DMS53 treated with DMSO at 0.1 percent for 48 hours (cell line): ENCODE measurements at regions not wholly inside any gene's neighbourhood (a gene's known extent, or its start where the extent isn't known, plus 50 kb on each side); places are given as distances from the start of the nearest gene placed in this dataset.

Experiments
- DNase-seq: peaks from one replicate; lab custom pipeline; 2025; ENCODE audit not compliant: unreplicated experiment; lab: John Stamatoyannopoulos, UW

GRCh38 chr4:146998157-146998556, 52.5 kb upstream of the TTC29 start:
- DNase-seq: no peak

DNA sequence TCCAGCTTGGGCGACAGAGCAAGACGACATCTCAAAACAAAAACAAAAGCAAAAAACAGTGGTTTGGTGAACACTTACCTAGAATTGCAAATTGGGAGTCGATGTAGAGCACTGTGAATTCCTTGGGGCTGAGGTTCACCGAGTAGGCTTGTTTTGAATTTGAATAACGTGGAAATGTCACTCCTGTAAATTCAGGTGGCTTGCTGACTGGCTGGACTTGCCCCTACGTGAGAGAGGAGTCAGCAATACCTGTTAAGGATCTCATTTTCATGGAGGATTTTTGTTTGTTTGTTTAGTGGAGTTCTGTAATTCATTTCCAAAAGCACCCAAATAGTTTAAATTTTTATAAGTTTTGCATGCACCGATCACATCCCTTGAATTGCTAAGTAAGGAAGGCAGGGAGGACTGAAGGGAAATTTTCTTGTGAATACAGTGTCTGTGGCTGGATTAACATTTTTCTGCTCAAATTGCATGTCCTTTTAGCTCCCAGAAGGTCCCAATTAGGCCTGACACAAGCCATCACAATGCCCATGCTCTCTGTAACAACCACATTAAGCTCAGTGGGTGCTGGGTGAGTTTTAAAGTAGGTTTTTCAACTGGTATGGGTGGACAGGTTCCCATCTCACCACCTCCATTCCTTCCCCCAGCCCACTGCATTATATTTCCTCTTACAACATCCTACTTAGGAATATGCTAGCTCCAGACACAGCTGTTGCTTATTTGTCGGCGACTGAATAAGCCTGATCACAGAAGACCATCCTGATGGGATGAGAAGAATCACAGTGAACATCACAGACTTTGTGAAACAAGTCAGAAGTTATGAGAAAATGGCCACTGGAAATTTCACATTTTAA, 58.5 kb upstream of the TTC29 start:
- no peak for DNase-seq

- no peak for DNase-seq
Observed at GRCh38 chr4:147006229-147006628, 60.6 kb upstream of the TTC29 start.

DNA sequence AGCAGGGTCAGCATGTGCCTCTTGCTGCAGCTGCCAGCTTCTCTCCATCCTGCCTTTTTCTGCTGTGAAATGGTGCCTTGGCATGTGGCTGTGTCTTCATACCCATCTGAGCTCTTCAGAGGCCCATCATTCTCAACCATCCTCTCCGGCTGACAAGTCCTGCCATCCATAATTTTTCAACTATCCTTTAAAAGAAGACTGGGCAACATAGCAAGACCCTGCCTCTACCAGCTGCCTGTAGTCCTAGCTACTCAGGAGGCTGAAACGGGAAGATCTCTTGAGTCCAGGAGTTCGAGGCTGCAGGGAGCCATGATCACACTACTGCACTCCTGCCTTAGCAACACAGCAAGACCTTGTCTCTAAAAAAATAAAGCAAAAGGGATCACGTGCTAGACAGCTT, 64.2 kb upstream of the TTC29 start:
- DNase-seq: no peak

- DNase-seq: no peak
Observed at GRCh38 chr4:147011411-147011810, 65.7 kb upstream of the TTC29 start.

- no peak for DNase-seq
Observed at GRCh38 chr4:147012059-147012707, 66.5 kb upstream of the TTC29 start.

- DNase-seq: no peak
Observed at GRCh38 chr4:147014946-147015345, 69.3 kb upstream of the TTC29 start.

DNA sequence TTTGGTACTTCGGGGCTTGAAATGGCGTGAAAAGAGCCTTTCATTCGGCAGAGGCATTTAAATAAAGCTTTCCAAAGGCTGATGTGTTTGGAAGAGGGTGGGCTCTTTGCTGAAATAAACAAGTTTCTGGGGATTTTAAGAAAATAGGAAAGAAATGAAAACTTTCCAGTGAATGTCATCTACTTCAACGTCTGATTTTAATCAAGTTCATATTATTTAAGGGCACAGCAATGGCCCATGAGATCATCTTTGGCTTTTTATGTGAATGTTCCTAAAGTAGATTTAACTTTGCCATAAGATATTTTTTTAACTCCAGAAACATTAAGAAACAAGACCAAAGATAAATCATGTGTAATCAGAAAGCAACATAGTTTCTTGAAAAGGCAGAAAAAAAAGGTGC, 69.8 kb upstream of the TTC29 start:
- no peak for DNase-seq

GRCh38 chr4:147017081-147017480, 71.4 kb upstream of the TTC29 start:
- DNase-seq: no peak

GRCh38 chr4:147019091-147019490, 73.4 kb upstream of the TTC29 start:
- peak; percentile 37 for DNase-seq

DNA sequence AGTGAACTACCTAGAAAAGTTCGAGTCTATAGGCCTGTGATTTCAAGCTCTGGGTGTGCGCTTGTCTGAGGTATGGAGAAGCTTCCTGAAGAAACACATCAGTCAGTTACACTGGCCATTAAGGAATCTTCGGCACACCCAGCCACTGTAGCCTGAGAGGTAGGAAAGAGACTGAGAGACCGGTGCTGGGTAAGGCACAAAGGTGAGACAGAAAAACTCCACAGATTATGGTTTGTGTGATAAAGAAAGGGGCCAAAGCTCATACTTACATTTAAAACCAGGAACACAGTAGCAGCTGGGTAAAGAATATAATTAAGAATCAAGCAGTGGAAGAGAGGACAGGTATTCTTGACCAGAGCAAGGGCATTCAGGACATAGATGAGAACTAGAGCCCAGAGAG, 74.8 kb upstream of the TTC29 start:
- DNase-seq: no peak

DNA sequence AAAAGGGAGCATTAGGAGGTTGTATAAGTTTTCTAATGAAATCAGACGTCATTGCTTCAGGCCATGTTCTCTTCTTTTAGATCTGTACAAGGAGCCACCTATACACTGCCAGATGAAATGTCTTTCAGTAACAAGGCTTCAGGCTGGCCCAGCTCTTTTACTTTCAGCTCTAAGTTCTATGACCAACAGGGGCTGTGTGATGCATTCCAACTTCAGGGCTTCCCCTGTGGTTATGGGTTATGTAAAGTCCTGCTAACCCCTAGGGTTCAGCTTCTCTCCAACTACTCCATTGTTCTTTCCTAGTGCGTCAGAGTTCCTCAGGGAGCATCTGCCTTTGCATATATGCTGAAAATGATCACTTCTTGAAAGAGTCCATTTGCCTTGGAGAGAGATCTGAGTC, 79.4 kb upstream of the TTC29 start:
- no peak for DNase-seq

GRCh38 chr4:147029296-147029695, 83.6 kb upstream of the TTC29 start:
- peak; percentile 56 for DNase-seq

DNA sequence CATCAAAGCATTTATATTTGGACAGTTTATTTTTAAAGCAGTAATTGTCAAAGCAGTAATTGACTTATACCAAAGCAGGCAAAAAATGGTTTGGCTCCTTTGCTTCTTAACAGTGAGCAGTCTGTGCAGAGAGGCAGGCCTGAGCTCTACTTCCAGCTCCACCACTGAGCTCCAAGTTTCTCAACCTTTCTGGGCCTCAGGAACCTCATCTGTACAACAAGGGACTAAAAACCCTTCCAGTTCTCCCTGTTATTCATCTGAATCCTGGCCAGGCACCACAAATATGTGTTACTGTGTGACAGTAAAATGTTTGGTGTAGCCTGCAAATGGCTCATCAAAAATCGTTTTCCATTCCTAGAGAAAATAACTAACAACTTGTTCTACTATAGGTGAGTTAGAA, 88.7 kb upstream of the TTC29 start:
- DNase-seq: no peak

DNA sequence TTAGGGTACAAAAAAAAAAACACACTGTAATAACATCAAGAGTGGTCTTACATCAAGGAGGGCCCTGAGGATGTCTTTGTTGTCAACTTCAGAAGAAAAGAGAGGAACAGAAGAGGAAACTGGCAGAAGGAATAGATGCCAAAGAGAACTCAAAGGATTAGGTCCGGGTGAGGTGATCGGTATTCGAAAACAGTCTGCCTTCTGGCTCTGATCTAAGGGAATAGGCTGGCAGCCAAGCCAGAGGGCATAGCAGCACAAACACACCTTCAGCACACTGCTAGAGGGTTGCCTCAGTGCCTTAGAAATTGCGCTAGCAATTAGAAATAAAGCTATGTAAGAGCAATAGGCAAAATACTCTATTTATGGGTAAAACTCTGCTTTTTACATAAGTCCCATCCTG, 91.4 kb upstream of the TTC29 start:
- no peak for DNase-seq

GRCh38 chr4:147039976-147040575, 94.4 kb upstream of the TTC29 start:
- DNase-seq: no peak

DNA sequence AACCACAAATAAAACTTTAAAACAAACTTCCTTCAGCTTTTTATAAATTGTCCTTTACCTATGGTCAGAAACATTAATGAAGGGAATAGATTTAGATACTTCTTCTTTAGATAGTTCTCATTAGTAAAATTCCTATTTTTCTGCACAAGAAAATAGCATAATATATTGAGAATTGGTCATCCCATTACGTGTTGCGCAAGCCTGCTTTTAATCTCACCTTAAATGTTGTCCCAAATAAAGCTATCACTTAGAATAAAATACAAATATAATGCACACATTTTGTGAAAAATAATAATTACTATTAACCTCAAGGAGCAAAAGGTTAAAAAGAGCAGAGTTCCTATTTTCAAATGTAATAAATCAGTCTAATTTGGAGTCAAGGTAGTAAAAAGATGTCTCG, 95.2 kb upstream of the TTC29 start:
- no peak for DNase-seq

GRCh38 chr4:147041376-147041775, 95.7 kb upstream of the TTC29 start:
- DNase-seq: no peak

DNA sequence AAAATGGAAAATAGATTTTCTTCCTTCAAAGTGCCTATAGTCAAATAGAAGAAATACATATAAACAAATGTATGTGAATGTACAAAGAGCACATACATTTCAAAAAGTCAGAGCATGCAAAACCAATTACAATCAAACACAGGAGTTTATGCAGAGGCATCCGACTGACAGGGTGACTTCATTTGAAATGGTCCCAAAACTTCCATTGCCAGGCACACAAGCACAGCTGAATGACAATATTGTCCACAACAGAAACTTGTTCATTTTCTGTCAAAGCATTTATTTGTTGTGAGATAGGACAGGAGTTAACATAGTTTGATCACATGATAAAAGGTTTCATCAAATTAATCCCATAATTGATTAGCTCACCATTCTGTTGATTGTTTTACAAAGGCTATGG, 96.4 kb upstream of the TTC29 start:
- no peak for DNase-seq

- no peak for DNase-seq
Observed at GRCh38 chr4:147044241-147044640, 98.6 kb upstream of the TTC29 start.

- DNase-seq: no peak
Observed at GRCh38 chr4:147049946-147050345, 104.3 kb upstream of the TTC29 start.

DNA sequence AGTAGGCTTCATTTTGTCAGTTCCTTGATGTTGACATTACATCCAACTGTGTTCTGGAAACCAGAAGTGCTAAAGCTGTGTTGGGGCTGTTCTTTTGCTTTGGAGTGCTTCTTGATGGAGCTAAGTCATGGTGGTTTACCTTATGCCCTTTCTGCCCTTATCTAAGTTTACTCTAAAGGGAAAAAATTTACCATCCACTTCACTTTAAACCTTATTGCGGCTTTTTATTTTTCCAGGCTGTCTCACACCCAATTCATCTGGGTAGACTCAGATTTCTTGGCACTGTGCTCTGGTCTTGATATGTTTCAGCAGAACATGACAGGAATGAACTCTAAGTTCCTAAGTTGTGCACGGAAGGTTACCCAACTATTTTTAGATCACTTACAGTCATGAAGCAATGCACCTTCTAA, 104.7 kb upstream of the TTC29 start:
- no peak for DNase-seq
